Stomach (tissue), 8 donors: ENCODE measurements at regions not wholly inside any gene's neighbourhood (a gene's known extent, or its start where the extent isn't known, plus 50 kb on each side); places are given as distances from the start of the nearest gene placed in this dataset.

Experiments used
- DNase-seq, 2 donors: peaks; one replicate each; pipeline versions ENCODE4 v3.0.0 to v3.0.0-alpha.2; 2013 to 2019
- H3K27ac ChIP-seq, 5 donors: fragments of 200-600 bp in 4 of 5; sonication (generic) in 4 of 5; one replicate each; pipeline ENCODE4 v1.5.1; 2013 to 2019; ENCODE audit warnings: mild to moderate bottlenecking in 1 of 5, moderate library complexity in 1 of 5
- H3K27me3 ChIP-seq, 3 donors: fragments of 200-600 bp; sonication (generic); one replicate each; pipeline ENCODE4 v1.5.1; 2017 to 2019; ENCODE audit warnings: mixed run types in 1 of 3
- H3K36me3 ChIP-seq, 4 donors: fragments of 200-600 bp; sonication (generic); 1 replicate in 3 of 4; 2 replicates in 1 of 4; pipeline ENCODE4 v1.5.1; 2016 to 2019
- H3K4me1 ChIP-seq, 4 donors: fragments of 200-600 bp; sonication (generic); one replicate each; pipeline ENCODE4 v1.5.1; 2016 to 2019
- H3K4me3 ChIP-seq, 4 donors: fragments of 200-600 bp; sonication (generic) in 3 of 4; one replicate each; pipeline ENCODE4 v1.5.1; 2016 to 2019; ENCODE audit warnings: mild to moderate bottlenecking in 1 of 4
- H3K9me3 ChIP-seq, 4 donors: fragments of 200-600 bp; sonication (generic); one replicate each; pipeline ENCODE4 v1.5.1; 2016 to 2019
- CTCF ChIP-seq, 7 experiments: fragments of 450-650 bp in 4 of 7; fragments of 200-600 bp in 3 of 7; sonication (generic) in 3 of 7; IDR thresholded peaks; one replicate each; pipeline ENCODE4 v1.5.1; 2016 to 2019; ENCODE audit warnings: antibody characterized with exemption in 7 of 7, control low read depth in 2 of 7, mild to moderate bottlenecking in 1 of 7
- EP300 ChIP-seq: sonication (generic); formaldehyde crosslinking; IDR thresholded peaks from one replicate; pipeline ENCODE4 v1.6.1; 2017; ENCODE audit warnings: antibody characterized with exemption
- POLR2A ChIP-seq, 4 donors: fragments of 450-650 bp; IDR thresholded peaks; one replicate each; pipeline ENCODE4 v1.6.1; 2016; ENCODE audit warnings: antibody characterized with exemption in 4 of 4, control low read depth in 2 of 4, mild to moderate bottlenecking in 1 of 4, moderate library complexity in 1 of 4
- POLR2AphosphoS5 ChIP-seq, 3 donors: sonication (generic); formaldehyde crosslinking; IDR thresholded peaks; one replicate each; pipeline ENCODE4 v1.6.1; 2016; ENCODE audit warnings: antibody characterized with exemption in 3 of 3
- WGBS, 5 donors: extraction: QIAGEN DNeasy Blood & Tissue Kit in 3 of 5; methylation state at CpG; one replicate each; pipeline versions ENCODE4 v1.1.5 to v1.1.7; 2013 to 2018; 5-methylcytosine and 5-hydroxymethylcytosine counted together
- intact Hi-C: fragments of 100-400 bp; cut with DNase I; formaldehyde crosslinking; loops from one replicate; pipeline ENCODE4 v1.15.1; 2023; ENCODE audit warnings: low total_unique reads
- donor health status: healthy with polysubstance abuse.
- donor health status: Bipolar disorder and iron deficiency.
- donor health status: healthy.

GRCh38 chr9:86724529-86724928, 222.8 kb downstream of the GAS1 start:
- Histone ChIP-seq H3K9me3 (no peaks in the 10 kb centered on the region), H3K27me3 (no peaks in the 10 kb centered on the region), H3K4me1 (peaks cover 4 to 18% (median 12%) of the 10 kb centered on the region in 4 donors), H3K36me3 (no peaks in the 10 kb centered on the region), H3K4me3 (no peak overlapping the region), H3K27ac (no peak overlapping the region)
- WGBS, 5 donors, result 79 to 91% (median 86%) methylated on average over 1 of the region's 1 CpG
- no peak for DNase-seq
- intact Hi-C loops, result no loop called here
- TF ChIP-seq POLR2A (IDR thresholded peaks at IDR 0.05) (no peak), CTCF (IDR thresholded peaks at IDR 0.05) (no peak), EP300 (no peak), POLR2AphosphoS5 (IDR thresholded peaks at IDR 0.05) (no peak)

- Histone ChIP-seq H3K4me3 (no peak overlapping the region), H3K27me3 (no peaks in the 10 kb centered on the region), H3K4me1 (peaks cover 4 to 18% (median 12%) of the 10 kb centered on the region in 4 donors), H3K27ac (peak overlapping the region in 2 of 5 donors; percentile 35 to 73), H3K9me3 (no peaks in the 10 kb centered on the region), H3K36me3 (no peaks in the 10 kb centered on the region)
- DNase-seq, result peak in 1 of 2 donors; percentile 50
- WGBS, 5 donors, result 57 to 77% (median 57%) methylated on average over 3 of the region's 3 CpGs
- no peak for TF ChIP-seq CTCF (IDR thresholded peaks at IDR 0.05)
- TF ChIP-seq POLR2AphosphoS5 (IDR thresholded peaks at IDR 0.05), result no peak
- TF ChIP-seq EP300, result no peak
- no peak for TF ChIP-seq POLR2A (IDR thresholded peaks at IDR 0.05)
- intact Hi-C loops, result no loop called here
These were observed 224.0 kb downstream of the GAS1 start for GRCh38 chr9:86723346-86723745.

GRCh38 chr9:86722706-86723075, 224.6 kb downstream of the GAS1 start:
- Histone ChIP-seq H3K27ac (peak overlapping the region in 3 of 5 donors; percentile 44 to 73 (median 69)), H3K4me3 (no peak overlapping the region), H3K27me3 (no peaks in the 10 kb centered on the region), H3K9me3 (no peaks in the 10 kb centered on the region), H3K4me1 (peaks cover 4 to 18% (median 12%) of the 10 kb centered on the region in 4 donors), H3K36me3 (no peaks in the 10 kb centered on the region)
- intact Hi-C loops, result no loop called here
- TF ChIP-seq EP300 (no peak), CTCF (IDR thresholded peaks at IDR 0.05) (no peak), POLR2AphosphoS5 (IDR thresholded peaks at IDR 0.05) (no peak), POLR2A (IDR thresholded peaks at IDR 0.05) (no peak)
- no peak for DNase-seq
- 70 to 93% (median 82%) methylated on average over 3 of the region's 3 CpGs for WGBS, 5 donors

- H3K36me3 ChIP-seq, result no peaks in the 10 kb centered on the region
- peak overlapping the region in 4 of 5 donors; percentile 8 to 75 (median 58) for H3K27ac ChIP-seq
- no peaks in the 10 kb centered on the region for H3K9me3 ChIP-seq
- H3K4me1 ChIP-seq, result peaks cover 4 to 18% (median 12%) of the 10 kb centered on the region in 4 donors
- no peak overlapping the region for H3K4me3 ChIP-seq
- DNase-seq, result peak in 1 of 2 donors; percentile 89
- intact Hi-C loops, result no loop called here
- no peak for TF ChIP-seq EP300
- TF ChIP-seq CTCF (IDR thresholded peaks at IDR 0.05), result no peak
- peak in 1 of 3 donors; percentile 22 for TF ChIP-seq POLR2AphosphoS5 (IDR thresholded peaks at IDR 0.05)
- TF ChIP-seq POLR2A (IDR thresholded peaks at IDR 0.05), result no peak
- WGBS, 5 donors, result 21 to 34% (median 23%) methylated on average over 5 of the region's 5 CpGs
- no peaks in the 10 kb centered on the region for H3K27me3 ChIP-seq
These were observed 225.2 kb downstream of the GAS1 start for GRCh38 chr9:86721843-86722705.
